Ramos (cell line): ENCODE measurements at regions not wholly inside any gene's neighbourhood (a gene's known extent, or its start where the extent isn't known, plus 50 kb on each side); places are given as distances from the start of the nearest gene placed in this dataset.

Experiments used
- in situ Hi-C: fragments of 300-500 bp; cut with MboI; formaldehyde crosslinking; loops from one replicate; pipeline ENCODE4 v1.14.3; 2022; ENCODE audit warnings: low sequenced_read_pairs; ENCODE audit not compliant: unreplicated experiment

- in situ Hi-C loops, result no loop called here
These were observed 633.7 kb upstream of the HTR2C start for GRCh38 chrX:113950081-113950678.

DNA sequence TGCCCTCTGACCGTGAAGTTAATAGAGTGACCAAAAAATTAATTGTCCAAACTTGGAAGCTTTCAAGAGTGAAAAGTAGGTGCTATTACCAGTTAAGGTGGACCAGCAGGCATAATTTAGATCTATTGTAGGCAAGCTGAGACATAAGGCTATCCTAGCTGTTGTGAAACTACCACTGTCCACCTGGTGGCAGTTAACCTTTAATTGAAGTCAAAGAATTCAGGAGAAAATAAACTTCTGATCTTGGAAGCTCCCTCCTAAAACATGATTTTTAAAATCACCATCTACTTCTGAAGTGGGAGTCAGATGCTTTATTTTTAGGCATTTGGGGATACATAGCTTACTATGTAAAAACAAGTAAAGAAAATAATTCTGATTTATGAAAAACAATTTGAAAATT is 636.3 kb upstream of the HTR2C start:
- in situ Hi-C loops, result no loop called here

- in situ Hi-C loops, result no loop called here
These were observed 648.4 kb upstream of the HTR2C start for GRCh38 chrX:113935518-113935917.

- in situ Hi-C loops, result no loop called here
These were observed 650.0 kb upstream of the HTR2C start for GRCh38 chrX:113933931-113934330.

DNA sequence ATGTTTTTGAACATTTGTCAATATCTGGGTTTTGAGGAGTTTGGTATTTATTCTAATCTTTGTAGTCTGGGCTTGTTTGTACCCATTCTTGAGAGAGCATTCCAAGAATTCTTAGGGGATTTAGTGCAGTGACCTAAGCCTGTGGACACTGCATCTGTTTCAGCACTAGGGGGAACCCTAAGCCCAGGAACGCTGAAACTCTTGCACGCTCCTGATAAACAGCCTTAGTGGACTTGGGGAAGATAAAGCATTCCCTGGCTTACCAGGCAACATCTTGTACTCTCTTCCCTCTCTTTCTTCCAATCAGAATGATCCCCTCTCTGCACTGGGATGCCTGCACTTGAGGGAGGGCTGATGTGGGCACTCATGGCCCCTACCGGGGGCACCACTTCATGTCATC is 654.9 kb upstream of the HTR2C start:
- in situ Hi-C loops, result no loop called here

GRCh38 chrX:113920661-113921060 is 663.2 kb upstream of the HTR2C start:
- in situ Hi-C loops, result no loop called here

DNA sequence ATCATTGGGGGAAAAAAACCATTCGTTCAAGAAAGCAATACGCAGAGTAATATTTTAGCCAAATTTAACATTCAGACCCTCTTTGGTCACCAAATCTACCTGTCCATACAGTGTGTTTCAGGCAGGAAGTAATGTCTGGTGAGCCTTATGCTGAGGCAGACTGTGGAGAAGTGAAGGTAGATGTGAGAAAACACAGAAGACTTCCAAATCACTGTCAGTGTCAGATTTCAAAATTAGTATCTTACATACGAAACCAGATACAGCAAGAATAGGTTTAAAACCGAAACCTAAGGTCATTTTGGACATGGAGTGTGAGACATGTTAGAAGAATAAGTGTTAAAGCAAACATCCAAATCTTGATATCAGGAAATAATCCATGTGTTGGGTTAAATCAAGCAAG is 664.5 kb upstream of the HTR2C start:
- in situ Hi-C loops, result no loop called here

GRCh38 chrX:113906168-113906567 is 677.7 kb upstream of the HTR2C start:
- in situ Hi-C loops, result no loop called here

DNA sequence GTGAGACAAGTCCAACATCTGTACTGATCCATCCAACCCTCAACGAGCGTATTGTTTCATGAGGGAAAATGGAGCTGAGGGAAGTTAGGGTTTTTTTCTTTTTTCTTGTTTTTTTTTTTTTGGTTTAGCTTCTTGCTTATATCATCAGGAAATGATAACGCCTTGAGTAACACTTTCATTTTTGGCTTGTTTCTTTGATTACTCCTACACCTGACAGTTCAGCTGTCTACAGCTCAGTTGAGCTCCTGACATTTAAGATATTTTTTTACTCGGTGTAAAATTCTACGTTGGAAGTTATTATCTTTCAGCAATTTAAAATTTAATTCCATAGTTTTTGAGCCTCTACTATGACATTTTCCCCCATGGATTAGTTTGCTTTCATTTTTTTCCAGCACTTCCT is 691.0 kb upstream of the HTR2C start:
- in situ Hi-C loops, result no loop called here

GRCh38 chrX:113892401-113892800 is 691.5 kb upstream of the HTR2C start:
- in situ Hi-C loops, result no loop called here

GRCh38 chrX:113873056-113873455 is 710.8 kb upstream of the HTR2C start:
- in situ Hi-C loops, result no loop called here

- in situ Hi-C loops, result no loop called here
These were observed 715.2 kb upstream of the HTR2C start for GRCh38 chrX:113868711-113869110.

- in situ Hi-C loops, result no loop called here
These were observed 715.7 kb upstream of the HTR2C start for GRCh38 chrX:113868177-113868576.

- in situ Hi-C loops, result no loop called here
These were observed 734.5 kb upstream of the HTR2C start for GRCh38 chrX:113849408-113849807.

- in situ Hi-C loops, result no loop called here
These were observed 750.5 kb upstream of the HTR2C start for GRCh38 chrX:113833096-113834055.

DNA sequence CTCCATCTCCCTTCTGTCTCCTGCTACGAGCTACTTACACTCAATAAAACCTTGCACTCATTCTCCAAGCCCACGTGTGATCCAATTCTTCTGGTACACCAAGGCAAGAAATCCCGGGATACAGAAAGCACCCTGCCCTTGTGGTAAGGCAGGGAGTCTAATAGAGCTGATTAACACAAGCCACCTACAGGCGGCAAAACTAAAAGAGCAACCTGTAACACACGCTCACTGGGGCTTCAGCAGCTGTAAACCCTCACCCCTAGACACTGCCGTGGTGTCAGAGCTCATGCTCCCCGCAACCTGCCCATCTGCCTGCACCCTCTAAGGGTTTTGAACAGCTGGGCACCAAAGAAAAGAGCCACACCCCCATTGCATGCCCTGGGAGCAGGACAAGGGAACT is 755.4 kb upstream of the HTR2C start:
- in situ Hi-C loops, result no loop called here

- in situ Hi-C loops, result no loop called here
These were observed 765.5 kb upstream of the HTR2C start for GRCh38 chrX:113818346-113818745.

- in situ Hi-C loops, result no loop called here
These were observed 779.1 kb upstream of the HTR2C start for GRCh38 chrX:113804819-113805218.

- in situ Hi-C loops, result no loop called here
These were observed 779.6 kb upstream of the HTR2C start for GRCh38 chrX:113804291-113804690.

GRCh38 chrX:113802837-113803236 is 781.0 kb upstream of the HTR2C start:
- in situ Hi-C loops, result no loop called here

DNA sequence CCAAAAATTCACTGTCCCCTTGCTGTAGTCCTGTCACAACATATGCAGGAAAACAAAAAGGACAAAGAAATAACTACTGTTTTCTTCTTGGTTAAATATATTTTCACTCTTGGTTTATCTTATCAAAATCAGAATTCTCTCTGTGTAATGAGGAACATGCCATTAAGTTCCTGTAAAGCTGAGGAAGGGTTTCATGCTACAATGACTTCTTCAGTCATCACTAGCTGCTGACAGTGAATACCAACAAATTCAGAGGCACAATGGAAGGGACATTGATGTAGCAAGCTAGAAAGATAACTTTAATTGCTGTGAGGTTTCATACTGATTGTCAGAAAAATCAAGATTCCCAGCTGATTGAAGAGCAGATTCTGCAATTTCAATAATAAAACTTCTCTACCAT is 782.9 kb upstream of the HTR2C start:
- in situ Hi-C loops, result no loop called here

DNA sequence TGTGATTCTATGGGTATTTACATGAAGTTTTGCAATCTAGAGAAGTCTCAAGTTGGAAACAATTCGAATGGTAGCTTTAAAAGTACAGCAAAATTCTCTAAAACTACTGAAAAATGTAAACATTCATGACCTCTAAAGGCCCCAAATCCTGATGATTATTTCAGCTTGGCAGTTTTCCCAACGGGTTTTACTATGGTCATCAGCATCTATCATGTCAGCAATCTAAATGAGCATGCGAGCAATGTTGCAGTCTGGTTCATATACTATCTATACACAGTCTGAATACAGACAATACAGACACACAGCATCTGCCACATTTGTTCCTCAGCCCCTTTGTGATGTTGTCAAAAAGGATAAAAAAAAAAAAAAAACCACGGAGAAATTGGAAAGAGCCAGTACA is 790.3 kb upstream of the HTR2C start:
- in situ Hi-C loops, result no loop called here
